ENCODE measurements at regions not wholly inside any gene's neighbourhood (a gene's known extent, or its start where the extent isn't known, plus 50 kb on each side); places are given as distances from the start of the nearest gene placed in this dataset.
"Not testable (repeated sequence)": the region's sequence is repeated elsewhere in the genome, so short reads cannot be mapped to it uniquely, and the experiment has no call there.

DNA sequence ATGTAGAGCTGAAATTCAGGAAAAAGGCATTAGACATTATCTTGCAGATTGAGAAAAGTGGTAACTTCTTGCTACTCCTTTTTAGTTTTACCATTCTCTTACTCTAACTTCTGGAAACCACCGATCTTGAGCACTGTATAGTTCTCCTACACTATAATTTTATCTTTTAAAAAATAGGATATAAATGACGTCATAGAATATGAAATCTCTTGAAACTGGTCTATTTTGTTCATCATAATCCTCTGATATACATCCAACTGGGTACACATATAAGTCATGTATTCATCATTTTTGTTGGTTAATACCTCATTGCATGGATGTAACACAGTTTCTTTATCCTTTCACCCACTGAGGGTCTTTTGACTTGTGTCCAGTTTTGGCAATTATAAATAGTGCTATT, 629.9 kb upstream of the PRR20A start:
- Mint-ChIP-seq H3K4me3 (ENCODE audit: unreplicated experiment) (no peak overlapping the region), H3K36me3 (ENCODE audit: insufficient read depth, unreplicated experiment) (no peaks in the 10 kb centered on the region), H3K27me3 (ENCODE audit: insufficient read depth, unreplicated experiment) (no peaks in the 10 kb centered on the region), H3K27ac (ENCODE audit: low read depth, unreplicated experiment) (no peak overlapping the region), H3K9me3 (ENCODE audit: unreplicated experiment) (no peaks in the 10 kb centered on the region), H3K4me1 (ENCODE audit: insufficient read depth, unreplicated experiment) (peaks cover 7% of the 10 kb centered on the region)
- no peak for DNase-seq (ENCODE audit: unreplicated experiment)
- no TSS peak for BruUV-seq (replicated peaks)
- intact Hi-C loops (cut with micrococcal nuclease): no loop called here
- TF ChIP-seq, protein P1, sequence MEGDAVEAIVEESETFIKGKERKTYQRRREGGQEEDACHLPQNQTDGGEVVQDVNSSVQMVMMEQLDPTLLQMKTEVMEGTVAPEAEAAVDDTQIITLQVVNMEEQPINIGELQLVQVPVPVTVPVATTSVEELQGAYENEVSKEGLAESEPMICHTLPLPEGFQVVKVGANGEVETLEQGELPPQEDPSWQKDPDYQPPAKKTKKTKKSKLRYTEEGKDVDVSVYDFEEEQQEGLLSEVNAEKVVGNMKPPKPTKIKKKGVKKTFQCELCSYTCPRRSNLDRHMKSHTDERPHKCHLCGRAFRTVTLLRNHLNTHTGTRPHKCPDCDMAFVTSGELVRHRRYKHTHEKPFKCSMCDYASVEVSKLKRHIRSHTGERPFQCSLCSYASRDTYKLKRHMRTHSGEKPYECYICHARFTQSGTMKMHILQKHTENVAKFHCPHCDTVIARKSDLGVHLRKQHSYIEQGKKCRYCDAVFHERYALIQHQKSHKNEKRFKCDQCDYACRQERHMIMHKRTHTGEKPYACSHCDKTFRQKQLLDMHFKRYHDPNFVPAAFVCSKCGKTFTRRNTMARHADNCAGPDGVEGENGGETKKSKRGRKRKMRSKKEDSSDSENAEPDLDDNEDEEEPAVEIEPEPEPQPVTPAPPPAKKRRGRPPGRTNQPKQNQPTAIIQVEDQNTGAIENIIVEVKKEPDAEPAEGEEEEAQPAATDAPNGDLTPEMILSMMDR (IDR thresholded peaks at IDR 0.05; ENCODE audit: unreplicated experiment): no peak
- ChIA-PET CTCF (no interaction called here), POLR2A (interaction anchor here (1.0 kb wide), 1 partner anchor 10 kb away, joined by 4 read pairs; no protein-coding TSS in a partner anchor)

DNA sequence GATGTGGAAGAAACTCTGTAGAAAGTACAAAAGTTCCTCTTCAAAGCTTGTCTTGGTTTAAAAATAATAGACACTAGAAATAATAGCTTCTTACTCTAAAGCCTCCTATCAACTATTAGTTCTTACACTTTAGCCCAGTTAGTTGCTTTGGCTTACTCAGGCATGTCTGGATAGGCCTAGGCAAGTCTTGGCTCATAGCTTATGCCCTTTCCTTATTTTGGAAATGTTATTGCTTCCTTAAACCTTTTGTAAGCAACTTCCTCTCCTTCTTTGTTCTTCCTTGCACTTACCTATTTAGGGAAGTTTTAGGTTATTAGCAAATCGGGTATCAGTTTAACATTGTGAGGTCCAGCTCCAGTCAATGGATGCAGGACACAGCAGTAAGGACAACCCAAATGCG, 628.4 kb upstream of the PRR20A start:
- CTCF ChIA-PET: interaction anchor here (1.1 kb wide), 1 partner anchor 44 kb away, joined by 3 read pairs; no protein-coding TSS in a partner anchor
- H3K9me3 Mint-ChIP-seq (ENCODE audit: unreplicated experiment); H3K27me3 Mint-ChIP-seq (ENCODE audit: insufficient read depth, unreplicated experiment); intact Hi-C loops (cut with micrococcal nuclease); H3K4me3 Mint-ChIP-seq (ENCODE audit: unreplicated experiment); BruUV-seq (replicated peaks); H3K36me3 Mint-ChIP-seq (ENCODE audit: insufficient read depth, unreplicated experiment); H3K4me1 Mint-ChIP-seq (ENCODE audit: insufficient read depth, unreplicated experiment); POLR2A ChIA-PET: not testable (repeated sequence)
- DNase-seq (ENCODE audit: unreplicated experiment): peak; percentile 18
- H3K27ac Mint-ChIP-seq (ENCODE audit: low read depth, unreplicated experiment): peak overlapping the region; percentile 54

DNA sequence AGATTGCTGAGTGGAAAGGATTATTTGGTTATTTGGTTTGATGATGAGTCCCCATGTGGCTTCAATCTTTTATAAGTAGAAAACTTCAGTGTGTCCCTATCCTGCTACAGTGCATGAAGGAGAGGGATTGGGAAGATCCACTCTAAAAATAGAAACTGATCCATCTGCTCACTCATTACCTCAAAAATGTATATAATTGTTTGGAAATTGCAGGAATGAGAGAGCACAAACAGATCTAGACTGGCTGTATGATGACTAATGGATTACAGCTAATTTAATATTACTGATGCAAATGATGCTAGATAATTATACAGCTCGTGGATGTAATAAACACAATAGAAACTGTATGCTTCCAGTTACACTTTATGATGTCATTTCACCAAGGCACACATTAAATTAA, 625.3 kb upstream of the PRR20A start:
- Mint-ChIP-seq H3K27me3 (ENCODE audit: insufficient read depth, unreplicated experiment) (no peaks in the 10 kb centered on the region), H3K36me3 (ENCODE audit: insufficient read depth, unreplicated experiment) (no peaks in the 10 kb centered on the region), H3K4me3 (ENCODE audit: unreplicated experiment) (no peak overlapping the region), H3K4me1 (ENCODE audit: insufficient read depth, unreplicated experiment) (peaks cover 7% of the 10 kb centered on the region), H3K9me3 (ENCODE audit: unreplicated experiment) (no peaks in the 10 kb centered on the region), H3K27ac (ENCODE audit: low read depth, unreplicated experiment) (no peak overlapping the region)
- intact Hi-C loops (cut with micrococcal nuclease): no loop called here
- ChIA-PET POLR2A (no interaction called here), CTCF (no interaction called here)
- BruUV-seq (replicated peaks): no TSS peak
- TF ChIP-seq, protein P1 (IDR thresholded peaks at IDR 0.05; ENCODE audit: unreplicated experiment): no peak
- no peak for DNase-seq (ENCODE audit: unreplicated experiment)

DNA sequence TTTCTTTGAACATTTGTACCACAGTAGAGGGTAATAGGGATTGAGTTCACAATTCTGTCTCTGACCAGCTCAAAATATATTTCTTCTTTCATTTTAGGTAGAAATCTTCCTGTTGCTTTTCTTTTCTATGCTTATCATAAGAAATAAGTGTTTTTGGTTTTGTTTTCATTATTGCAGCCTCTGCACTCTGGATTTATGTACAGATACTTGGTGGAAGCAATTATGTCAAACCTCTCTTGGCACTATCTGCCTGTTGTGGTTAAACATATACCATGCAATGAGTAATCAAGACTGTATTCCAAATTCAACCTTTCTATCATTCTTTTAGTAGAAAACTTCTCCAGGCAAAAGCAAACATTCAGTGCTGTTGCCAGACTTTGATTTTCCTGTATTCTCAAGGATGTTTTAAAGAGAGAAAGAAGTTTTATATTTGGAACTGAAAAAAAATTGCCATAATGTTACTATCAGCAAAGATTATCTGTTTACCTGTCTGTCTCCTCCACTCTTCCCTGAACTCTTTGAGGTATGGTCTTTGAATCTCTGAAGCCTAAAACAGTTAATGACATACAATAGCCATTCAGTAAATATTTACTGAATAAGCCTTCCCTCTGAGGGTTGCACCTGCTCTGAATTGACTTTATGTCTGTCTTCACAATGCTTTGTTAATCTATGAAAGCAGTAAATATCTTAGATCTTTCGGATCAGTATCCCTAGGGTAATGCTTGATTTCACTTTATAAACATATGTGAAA, 612.5 kb upstream of the PRR20A start:
- no peaks in the 10 kb centered on the region for H3K4me1 Mint-ChIP-seq (ENCODE audit: insufficient read depth, unreplicated experiment)

More for the DNA sequence above, 612.5 kb upstream of the PRR20A start:
- POLR2A ChIA-PET: no interaction called here
- Mint-ChIP-seq H3K4me3 (ENCODE audit: unreplicated experiment) (no peak overlapping the region), H3K36me3 (ENCODE audit: insufficient read depth, unreplicated experiment) (no peaks in the 10 kb centered on the region), H3K27ac (ENCODE audit: low read depth, unreplicated experiment) (no peak overlapping the region), H3K27me3 (ENCODE audit: insufficient read depth, unreplicated experiment) (no peaks in the 10 kb centered on the region), H3K9me3 (ENCODE audit: unreplicated experiment) (no peaks in the 10 kb centered on the region)
- TF ChIP-seq, protein P1 (IDR thresholded peaks at IDR 0.05; ENCODE audit: unreplicated experiment): no peak
- DNase-seq (ENCODE audit: unreplicated experiment): no peak
- intact Hi-C loops (cut with micrococcal nuclease): no loop called here
- CTCF ChIA-PET: interaction anchor here (0.7 kb wide), 1 partner anchor 475 kb away, joined by 3 read pairs; no protein-coding TSS in a partner anchor
- BruUV-seq (replicated peaks): no TSS peak

Data from MCF 10A (cell line).